ENCODE measurements at regions not wholly inside any gene's neighbourhood (a gene's known extent, or its start where the extent isn't known, plus 50 kb on each side); places are given as distances from the start of the nearest gene placed in this dataset.
A peak's percentile ranks its signal among the peaks of the same experiment; 100 is the strongest.
"Not testable (repeated sequence)": the region's sequence is repeated elsewhere in the genome, so short reads cannot be mapped to it uniquely, and the experiment has no call there.

DNA sequence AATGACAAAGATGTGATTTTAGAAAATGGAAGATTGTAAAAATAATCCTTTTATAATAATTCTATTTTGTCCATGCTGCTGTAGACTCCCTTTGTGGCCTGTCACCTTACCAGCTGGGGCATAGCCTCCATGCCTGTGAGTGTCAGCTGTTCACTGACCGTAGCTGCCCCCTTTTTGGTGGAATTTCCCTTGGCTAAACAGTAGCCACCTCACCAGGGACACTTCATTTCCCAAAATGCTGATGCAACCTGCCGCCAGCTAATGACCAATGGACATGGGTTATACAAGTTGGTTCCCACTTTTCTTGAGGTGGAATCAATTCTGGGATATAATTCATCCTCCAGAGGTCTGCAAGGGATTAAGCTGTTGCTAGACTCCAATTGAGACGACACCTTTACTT lies 368.4 kb downstream of the PRDM5 start:
- DNase-seq (ENCODE audit: extremely low spot score): no peak
- no peak overlapping the region for H3K27ac ChIP-seq (ENCODE audit: low read depth)
- no peaks in the 10 kb centered on the region for H3K36me3 ChIP-seq (ENCODE audit: insufficient read depth)
- no peaks in the 10 kb centered on the region for H3K4me1 ChIP-seq (ENCODE audit: insufficient read depth)
- no peak overlapping the region for H3K4me3 ChIP-seq (ENCODE audit: low read depth, low read length)
- WGBS: 86% methylated on average over 3 of the region's 3 CpGs

DNA sequence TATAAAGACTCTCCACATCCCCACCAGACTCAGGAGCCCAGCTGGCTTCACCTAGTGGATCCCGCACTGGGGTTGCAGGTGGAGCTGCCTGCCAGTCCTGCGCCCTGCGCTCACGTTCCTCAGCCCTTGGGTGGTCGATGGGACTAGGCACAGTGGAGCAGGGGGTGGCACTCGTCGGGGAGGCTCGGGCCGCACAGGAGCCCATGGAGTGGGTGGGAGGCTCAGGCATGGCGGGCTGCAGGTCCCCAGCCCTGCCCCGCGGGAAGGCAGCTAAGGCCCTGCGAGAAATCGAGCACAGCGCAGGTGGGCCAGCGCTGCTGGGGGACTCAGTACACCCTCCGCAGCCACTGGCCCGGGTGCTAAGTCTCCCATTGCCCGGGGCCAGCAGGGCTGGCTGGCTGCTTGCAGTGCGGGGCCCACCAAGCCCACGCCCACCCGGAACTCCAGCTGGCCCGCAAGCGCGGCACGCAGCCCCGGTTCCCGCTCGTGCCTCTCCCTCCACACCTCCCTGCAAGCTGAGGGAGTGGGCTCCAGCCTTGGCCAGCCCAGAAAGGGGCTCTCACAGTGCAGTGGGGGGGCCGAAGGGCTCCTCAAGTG lies 371.8 kb downstream of the PRDM5 start:
- H3K4me3 ChIP-seq (ENCODE audit: low read depth, low read length); DNase-seq (ENCODE audit: extremely low spot score); H3K27ac ChIP-seq (ENCODE audit: low read depth); H3K4me1 ChIP-seq (ENCODE audit: insufficient read depth); H3K36me3 ChIP-seq (ENCODE audit: insufficient read depth): not testable (repeated sequence)
- 95% methylated on average over 30 of the region's 30 CpGs for WGBS

- DNase-seq (ENCODE audit: extremely low spot score): no peak
- H3K4me1 ChIP-seq (ENCODE audit: insufficient read depth): no peaks in the 10 kb centered on the region
- no peak overlapping the region for H3K4me3 ChIP-seq (ENCODE audit: low read depth, low read length)
- no peak overlapping the region for H3K27ac ChIP-seq (ENCODE audit: low read depth)
- no peaks in the 10 kb centered on the region for H3K36me3 ChIP-seq (ENCODE audit: insufficient read depth)
Measured at GRCh38 chr4:120549011-120549570, 373.4 kb downstream of the PRDM5 start.

GRCh38 chr4:120545391-120545790 lies 377.1 kb downstream of the PRDM5 start:
- Histone ChIP-seq H3K4me1 (ENCODE audit: insufficient read depth) (no peaks in the 10 kb centered on the region), H3K4me3 (ENCODE audit: low read depth, low read length) (no peak overlapping the region), H3K36me3 (ENCODE audit: insufficient read depth) (no peaks in the 10 kb centered on the region), H3K27ac (ENCODE audit: low read depth) (no peak overlapping the region)
- DNase-seq (ENCODE audit: extremely low spot score): no peak
- 81% methylated on average over 3 of the region's 3 CpGs for WGBS

- WGBS: 76% methylated on average over 3 of the region's 3 CpGs
- Histone ChIP-seq H3K27ac (ENCODE audit: low read depth) (no peak overlapping the region), H3K36me3 (ENCODE audit: insufficient read depth) (no peaks in the 10 kb centered on the region), H3K4me1 (ENCODE audit: insufficient read depth) (no peaks in the 10 kb centered on the region), H3K4me3 (ENCODE audit: low read depth, low read length) (no peak overlapping the region)
- DNase-seq (ENCODE audit: extremely low spot score): no peak
Measured at GRCh38 chr4:120544838-120545237, 377.7 kb downstream of the PRDM5 start.

GRCh38 chr4:120540625-120541024 lies 381.9 kb downstream of the PRDM5 start:
- DNase-seq (ENCODE audit: extremely low spot score): no peak
- 77% methylated on average over 5 of the region's 5 CpGs for WGBS
- Histone ChIP-seq H3K4me3 (ENCODE audit: low read depth, low read length) (no peak overlapping the region), H3K27ac (ENCODE audit: low read depth) (no peak overlapping the region), H3K36me3 (ENCODE audit: insufficient read depth) (no peaks in the 10 kb centered on the region), H3K4me1 (ENCODE audit: insufficient read depth) (no peaks in the 10 kb centered on the region)

DNA sequence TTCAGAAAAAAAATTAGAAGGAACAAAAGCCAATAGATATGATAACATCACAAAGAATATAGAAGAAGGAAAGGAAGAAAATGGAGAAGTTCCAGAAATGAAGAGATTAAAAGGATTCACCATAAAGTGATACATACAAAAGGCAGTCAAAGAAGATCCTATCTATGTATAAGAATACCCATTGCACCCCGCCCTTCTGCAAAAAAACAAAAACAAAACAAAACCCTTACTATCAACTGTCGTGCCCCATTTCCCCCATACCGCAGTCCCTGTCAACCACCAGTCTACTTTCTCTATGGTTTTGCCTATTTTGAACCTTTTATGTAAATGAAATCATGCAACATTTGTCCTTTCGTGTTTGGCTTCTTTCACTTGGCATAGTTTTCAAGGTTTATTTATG lies 385.6 kb downstream of the PRDM5 start:
- H3K36me3 ChIP-seq (ENCODE audit: insufficient read depth): no peaks in the 10 kb centered on the region
- WGBS: 89% methylated on average over 4 of the region's 4 CpGs
- no peaks in the 10 kb centered on the region for H3K4me1 ChIP-seq (ENCODE audit: insufficient read depth)
- DNase-seq (ENCODE audit: extremely low spot score): no peak
- H3K27ac ChIP-seq (ENCODE audit: low read depth): no peak overlapping the region
- H3K4me3 ChIP-seq (ENCODE audit: low read depth, low read length): no peak overlapping the region

DNA sequence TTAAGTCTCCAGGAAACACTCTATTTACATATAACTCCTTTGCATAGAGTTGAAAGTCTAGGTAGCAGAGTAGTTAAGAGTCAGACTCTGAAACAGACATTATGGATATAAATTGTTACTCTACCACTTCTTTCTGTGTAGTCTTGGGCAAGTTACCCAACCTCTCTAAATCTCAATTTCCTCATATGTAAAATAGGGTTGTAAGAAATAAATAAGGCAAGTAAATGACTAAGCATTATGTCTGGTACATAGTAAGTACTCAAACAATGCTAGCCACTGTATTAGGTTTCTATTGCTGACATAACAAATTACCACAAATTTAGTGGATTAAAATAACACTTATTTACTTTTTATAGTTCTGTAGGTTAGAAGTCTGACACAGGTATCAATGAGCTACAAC lies 394.1 kb downstream of the PRDM5 start:
- Histone ChIP-seq H3K27ac (ENCODE audit: low read depth) (no peak overlapping the region), H3K36me3 (ENCODE audit: insufficient read depth) (no peaks in the 10 kb centered on the region), H3K4me1 (ENCODE audit: insufficient read depth) (no peaks in the 10 kb centered on the region), H3K4me3 (ENCODE audit: low read depth, low read length) (no peak overlapping the region)
- DNase-seq (ENCODE audit: extremely low spot score): no peak

GRCh38 chr4:120526033-120526432 lies 396.5 kb downstream of the PRDM5 start:
- Histone ChIP-seq H3K4me3 (ENCODE audit: low read depth, low read length) (no peak overlapping the region), H3K4me1 (ENCODE audit: insufficient read depth) (no peaks in the 10 kb centered on the region), H3K36me3 (ENCODE audit: insufficient read depth) (no peaks in the 10 kb centered on the region), H3K27ac (ENCODE audit: low read depth) (no peak overlapping the region)
- DNase-seq (ENCODE audit: extremely low spot score): no peak

- Histone ChIP-seq H3K36me3 (ENCODE audit: insufficient read depth) (no peaks in the 10 kb centered on the region), H3K27ac (ENCODE audit: low read depth) (no peak overlapping the region), H3K4me3 (ENCODE audit: low read depth, low read length) (no peak overlapping the region), H3K4me1 (ENCODE audit: insufficient read depth) (no peaks in the 10 kb centered on the region)
- WGBS: 82% methylated on average over 4 of the region's 4 CpGs
- no peak for DNase-seq (ENCODE audit: extremely low spot score)
Measured at GRCh38 chr4:120525106-120525505, 397.4 kb downstream of the PRDM5 start.

DNA sequence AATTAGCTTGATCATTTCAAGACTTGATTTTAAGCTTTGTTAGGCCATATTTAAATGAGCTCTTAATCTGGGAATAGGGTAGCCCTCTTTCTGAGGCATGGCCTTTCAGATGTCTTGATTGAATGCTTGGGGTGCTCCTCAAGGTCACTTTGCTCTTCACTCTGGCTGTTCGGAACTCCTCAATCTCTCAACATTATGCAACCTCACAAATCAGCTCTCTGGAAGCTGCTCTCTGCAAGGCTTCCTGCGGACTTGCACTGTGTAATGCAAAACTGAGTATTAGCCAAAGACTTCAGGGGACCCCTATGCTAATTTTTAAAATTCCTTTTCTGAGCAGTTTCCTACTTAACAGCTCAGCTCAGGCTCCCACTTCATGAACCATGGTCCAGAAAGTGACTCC lies 398.3 kb downstream of the PRDM5 start:
- no peaks in the 10 kb centered on the region for H3K4me1 ChIP-seq (ENCODE audit: insufficient read depth)
- no peak overlapping the region for H3K4me3 ChIP-seq (ENCODE audit: low read depth, low read length)
- 73% methylated on average over 2 of the region's 2 CpGs for WGBS
- DNase-seq (ENCODE audit: extremely low spot score): no peak
- no peak overlapping the region for H3K27ac ChIP-seq (ENCODE audit: low read depth)
- H3K36me3 ChIP-seq (ENCODE audit: insufficient read depth): no peaks in the 10 kb centered on the region

GRCh38 chr4:120520761-120521160 lies 401.8 kb downstream of the PRDM5 start:
- no peak for DNase-seq (ENCODE audit: extremely low spot score)
- Histone ChIP-seq H3K27ac (ENCODE audit: low read depth) (no peak overlapping the region), H3K4me3 (ENCODE audit: low read depth, low read length) (no peak overlapping the region), H3K36me3 (ENCODE audit: insufficient read depth) (no peaks in the 10 kb centered on the region), H3K4me1 (ENCODE audit: insufficient read depth) (no peaks in the 10 kb centered on the region)
- WGBS: 87% methylated on average over 2 of the region's 2 CpGs

- Histone ChIP-seq H3K36me3 (ENCODE audit: insufficient read depth) (no peaks in the 10 kb centered on the region), H3K4me3 (ENCODE audit: low read depth, low read length) (no peak overlapping the region), H3K4me1 (ENCODE audit: insufficient read depth) (no peaks in the 10 kb centered on the region), H3K27ac (ENCODE audit: low read depth) (no peak overlapping the region)
- 51% methylated on average over 3 of the region's 3 CpGs for WGBS
- DNase-seq (ENCODE audit: extremely low spot score): peak; percentile 36
Measured at GRCh38 chr4:120517966-120518365, 404.6 kb downstream of the PRDM5 start.

DNA sequence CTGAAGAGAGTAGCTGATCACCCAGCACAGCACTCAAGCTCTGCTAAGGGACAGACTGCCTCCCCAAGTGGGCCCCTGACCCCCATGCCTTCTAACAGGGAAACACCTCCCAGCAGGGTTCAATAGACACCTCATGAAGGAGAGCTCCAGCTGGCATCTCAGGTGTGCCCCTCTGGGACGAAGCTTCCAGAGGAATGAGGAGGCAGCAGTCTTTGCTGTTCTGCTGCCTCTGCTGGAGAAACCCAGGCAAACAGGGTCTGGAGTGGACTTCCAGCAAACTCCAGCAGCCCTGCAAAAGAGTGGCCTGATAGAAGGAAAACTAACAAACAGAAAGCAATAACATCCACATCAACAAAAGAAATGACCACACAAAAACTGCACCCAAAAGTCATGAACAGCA lies 412.8 kb downstream of the PRDM5 start:
- DNase-seq (ENCODE audit: extremely low spot score): no peak
- WGBS: 88% methylated on average over 1 of the region's 1 CpG

GRCh38 chr4:120509222-120509621 lies 413.3 kb downstream of the PRDM5 start:
- H3K36me3 ChIP-seq (ENCODE audit: insufficient read depth): no peaks in the 10 kb centered on the region
- DNase-seq (ENCODE audit: extremely low spot score): no peak
- H3K4me1 ChIP-seq (ENCODE audit: insufficient read depth): no peaks in the 10 kb centered on the region
- no peak overlapping the region for H3K27ac ChIP-seq (ENCODE audit: low read depth)
- H3K4me3 ChIP-seq (ENCODE audit: low read depth, low read length): no peak overlapping the region
- 29% methylated on average over 4 of the region's 4 CpGs for WGBS

More for the DNA sequence above, 412.8 kb downstream of the PRDM5 start:
- Histone ChIP-seq H3K4me1 (ENCODE audit: insufficient read depth) (no peaks in the 10 kb centered on the region), H3K4me3 (ENCODE audit: low read depth, low read length) (no peak overlapping the region), H3K27ac (ENCODE audit: low read depth) (no peak overlapping the region), H3K36me3 (ENCODE audit: insufficient read depth) (no peaks in the 10 kb centered on the region)
